ENCODE measurements at regions not wholly inside any gene's neighbourhood (a gene's known extent, or its start where the extent isn't known, plus 50 kb on each side); places are given as distances from the start of the nearest gene placed in this dataset.

GRCh38 chr7:142539901-142540300, 209.4 kb upstream of the PRSS1 start:
- CTCF ChIA-PET = interaction anchor here (1.3 to 3.2 kb wide), 3 partner anchors 18 to 48 kb away, joined by 3 to 13 read pairs (median 12); no protein-coding TSS in a partner anchor
- DNase-seq (ENCODE audit: extremely low spot score) = no peak
- TF ChIP-seq, protein P1, sequence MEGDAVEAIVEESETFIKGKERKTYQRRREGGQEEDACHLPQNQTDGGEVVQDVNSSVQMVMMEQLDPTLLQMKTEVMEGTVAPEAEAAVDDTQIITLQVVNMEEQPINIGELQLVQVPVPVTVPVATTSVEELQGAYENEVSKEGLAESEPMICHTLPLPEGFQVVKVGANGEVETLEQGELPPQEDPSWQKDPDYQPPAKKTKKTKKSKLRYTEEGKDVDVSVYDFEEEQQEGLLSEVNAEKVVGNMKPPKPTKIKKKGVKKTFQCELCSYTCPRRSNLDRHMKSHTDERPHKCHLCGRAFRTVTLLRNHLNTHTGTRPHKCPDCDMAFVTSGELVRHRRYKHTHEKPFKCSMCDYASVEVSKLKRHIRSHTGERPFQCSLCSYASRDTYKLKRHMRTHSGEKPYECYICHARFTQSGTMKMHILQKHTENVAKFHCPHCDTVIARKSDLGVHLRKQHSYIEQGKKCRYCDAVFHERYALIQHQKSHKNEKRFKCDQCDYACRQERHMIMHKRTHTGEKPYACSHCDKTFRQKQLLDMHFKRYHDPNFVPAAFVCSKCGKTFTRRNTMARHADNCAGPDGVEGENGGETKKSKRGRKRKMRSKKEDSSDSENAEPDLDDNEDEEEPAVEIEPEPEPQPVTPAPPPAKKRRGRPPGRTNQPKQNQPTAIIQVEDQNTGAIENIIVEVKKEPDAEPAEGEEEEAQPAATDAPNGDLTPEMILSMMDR (IDR thresholded peaks at IDR 0.05; ENCODE audit: control extremely low read depth, extremely low read depth, low read depth, missing control alignments) = no peak
- POLR2A ChIA-PET = no interaction called here

DNA sequence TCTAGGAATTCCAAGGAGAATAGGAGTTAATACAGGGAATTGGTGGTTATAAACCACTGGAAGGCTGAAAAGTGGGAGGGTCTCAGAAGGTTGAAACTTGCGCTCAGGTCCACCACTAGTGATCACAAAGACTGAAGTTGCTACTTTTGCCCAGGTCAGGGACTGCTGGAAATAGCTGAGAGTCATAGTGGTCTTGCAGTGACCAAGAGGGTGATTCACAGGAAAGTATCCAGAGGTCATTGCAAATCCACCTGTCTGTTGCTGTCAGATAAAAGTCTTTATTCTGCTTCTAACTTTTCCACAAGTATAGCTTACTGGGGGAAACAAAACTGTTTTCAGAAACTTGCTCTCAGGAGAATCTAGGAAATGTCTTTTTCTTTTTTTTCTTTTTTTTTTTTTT, 211.5 kb upstream of the PRSS1 start:
- TF ChIP-seq, protein P1 (IDR thresholded peaks at IDR 0.05; ENCODE audit: control extremely low read depth, extremely low read depth, low read depth, missing control alignments) = no peak
- no peak for DNase-seq (ENCODE audit: extremely low spot score)
- ChIA-PET CTCF (interaction anchor here (1.4 to 4.6 kb wide), 8 partner anchors 13 to 273 kb away, joined by 4 to 72 read pairs (median 10); no protein-coding TSS in a partner anchor), POLR2A (no interaction called here)

DNA sequence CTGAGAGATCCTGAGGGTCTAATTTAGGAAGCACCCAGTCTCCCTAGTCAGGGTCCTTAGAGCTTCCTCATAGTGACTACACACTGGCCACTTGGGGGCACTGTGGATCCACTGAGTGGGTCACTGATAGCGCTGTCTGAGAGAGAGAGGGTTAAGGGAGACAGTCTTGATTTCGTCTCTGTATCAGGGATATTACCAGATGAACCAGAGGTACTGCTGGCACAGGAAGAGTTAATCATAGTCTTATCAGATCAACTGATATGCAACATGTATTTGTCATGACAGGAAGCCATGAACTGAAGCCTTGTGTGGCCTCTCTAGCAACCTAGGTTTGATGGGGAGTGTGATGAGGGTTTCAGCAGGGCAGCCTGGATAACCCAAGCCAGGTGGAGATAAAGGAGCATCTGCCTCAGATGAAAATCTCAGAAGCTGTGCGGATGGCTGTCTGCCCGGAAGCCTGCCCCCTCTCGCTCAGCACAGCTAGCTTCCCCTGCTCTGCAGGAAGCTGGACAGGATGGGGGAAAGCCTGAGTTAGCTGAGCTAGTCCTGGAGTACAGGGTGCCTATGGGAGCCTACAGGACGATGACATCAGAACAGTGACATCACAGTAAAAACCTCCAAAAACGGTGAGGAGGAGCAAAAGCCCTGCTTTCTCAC, 214.0 kb upstream of the PRSS1 start:
- CTCF ChIA-PET = interaction anchor here (0.6 to 4.6 kb wide), 59 partner anchors 9 to 689 kb away, joined by 3 to 72 read pairs (median 4); partner anchors contain the start of gene TAS2R40
- TF ChIP-seq, protein P1 (IDR thresholded peaks at IDR 0.05; ENCODE audit: control extremely low read depth, extremely low read depth, low read depth, missing control alignments) = peak; percentile 85
- DNase-seq (ENCODE audit: extremely low spot score) = peak; percentile 62
- POLR2A ChIA-PET = no interaction called here

- POLR2A ChIA-PET = no interaction called here
- TF ChIP-seq, protein P1 (IDR thresholded peaks at IDR 0.05; ENCODE audit: control extremely low read depth, extremely low read depth, low read depth, missing control alignments) = no peak
- no peak for DNase-seq (ENCODE audit: extremely low spot score)
- CTCF ChIA-PET = interaction anchor here (0.6 to 4.6 kb wide), 48 partner anchors 9 to 689 kb away, joined by 3 to 72 read pairs (median 4); partner anchors contain the start of gene TAS2R40
These were observed 214.5 kb upstream of the PRSS1 start for GRCh38 chr7:142534726-142535122.

DNA sequence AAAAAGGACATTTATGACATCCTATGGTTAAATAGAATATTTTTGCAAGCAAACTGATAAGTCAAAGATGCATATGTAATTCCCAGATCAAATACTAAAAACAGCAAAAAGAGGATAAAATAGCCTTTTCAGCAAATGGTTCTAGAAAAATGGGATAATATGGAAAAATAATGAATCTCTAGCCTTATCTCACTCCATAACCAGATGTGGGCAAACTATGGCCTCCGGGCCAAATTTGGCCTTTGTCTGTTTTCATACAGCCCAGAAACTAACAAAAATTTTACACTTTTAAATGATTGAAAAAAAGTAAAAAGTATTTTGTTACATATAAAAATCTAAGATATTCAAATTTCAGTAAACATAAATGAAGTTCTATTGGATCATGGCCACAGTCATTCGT, 215.4 kb upstream of the PRSS1 start:
- CTCF ChIA-PET = interaction anchor here (1.1 to 4.0 kb wide), 8 partner anchors 10 to 259 kb away, joined by 3 to 72 read pairs (median 5); no protein-coding TSS in a partner anchor
- TF ChIP-seq, protein P1 (IDR thresholded peaks at IDR 0.05; ENCODE audit: control extremely low read depth, extremely low read depth, low read depth, missing control alignments) = no peak
- DNase-seq (ENCODE audit: extremely low spot score) = no peak
- POLR2A ChIA-PET = no interaction called here

DNA sequence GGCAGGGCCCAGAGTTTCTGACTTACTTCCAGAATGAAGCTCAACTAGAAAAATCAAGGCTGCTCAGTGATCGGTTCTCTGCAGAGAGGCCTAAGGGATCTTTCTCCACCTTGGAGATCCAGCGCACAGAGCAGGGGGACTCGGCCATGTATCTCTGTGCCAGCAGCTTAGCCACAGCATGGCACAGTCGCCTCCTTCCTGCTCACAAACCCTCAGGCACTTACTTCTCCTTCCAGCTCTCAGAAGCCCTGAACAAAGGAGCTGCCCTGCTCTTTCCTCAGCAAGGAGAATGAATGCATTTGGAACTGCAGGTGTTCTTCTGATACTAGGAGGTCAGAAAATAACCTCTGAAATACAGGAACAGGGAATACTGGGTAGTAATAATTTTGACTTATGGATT, 219.7 kb upstream of the PRSS1 start:
- TF ChIP-seq, protein P1 (IDR thresholded peaks at IDR 0.05; ENCODE audit: control extremely low read depth, extremely low read depth, low read depth, missing control alignments) = no peak
- no peak for DNase-seq (ENCODE audit: extremely low spot score)
- CTCF ChIA-PET = interaction anchor here (1.2 to 1.6 kb wide), 3 partner anchors 13 to 253 kb away, joined by 3 to 5 read pairs (median 3); no protein-coding TSS in a partner anchor
- POLR2A ChIA-PET = no interaction called here
